ENCODE measurements at regions not wholly inside any gene's neighbourhood (a gene's known extent, or its start where the extent isn't known, plus 50 kb on each side); places are given as distances from the start of the nearest gene placed in this dataset.

DNA sequence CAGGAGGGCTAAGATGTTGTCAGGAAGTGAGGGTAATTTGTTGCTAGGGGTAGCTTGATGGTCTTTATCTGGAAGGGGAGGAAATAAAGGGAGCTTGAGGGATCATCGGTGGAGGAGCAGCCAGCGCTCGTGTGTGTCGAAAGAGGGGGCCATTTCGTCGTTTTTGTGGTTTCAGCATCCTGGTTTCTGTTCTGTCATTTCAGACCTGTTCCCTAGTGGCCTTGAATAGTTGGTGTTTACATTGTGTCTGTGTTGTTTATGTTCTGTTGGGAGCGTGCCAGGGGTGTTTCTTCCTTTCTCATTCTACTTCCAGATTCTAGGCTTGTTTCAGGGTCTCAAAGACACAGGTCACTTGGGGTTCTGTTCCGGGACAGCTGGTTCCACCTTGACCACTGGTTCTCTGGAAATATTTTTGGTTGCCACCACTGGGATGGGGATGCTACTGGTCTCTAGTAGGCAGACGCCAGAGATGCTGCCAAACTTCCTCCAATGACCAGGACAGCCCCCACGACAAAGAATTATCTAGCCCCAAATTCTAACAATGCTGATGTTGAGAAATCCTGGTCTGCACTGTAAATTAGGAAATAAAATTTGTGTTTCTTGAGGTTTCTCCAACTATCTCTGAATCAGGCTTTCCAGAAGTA lies 113.9 kb upstream of the NAA20 start:
- TF ChIP-seq, protein P1, sequence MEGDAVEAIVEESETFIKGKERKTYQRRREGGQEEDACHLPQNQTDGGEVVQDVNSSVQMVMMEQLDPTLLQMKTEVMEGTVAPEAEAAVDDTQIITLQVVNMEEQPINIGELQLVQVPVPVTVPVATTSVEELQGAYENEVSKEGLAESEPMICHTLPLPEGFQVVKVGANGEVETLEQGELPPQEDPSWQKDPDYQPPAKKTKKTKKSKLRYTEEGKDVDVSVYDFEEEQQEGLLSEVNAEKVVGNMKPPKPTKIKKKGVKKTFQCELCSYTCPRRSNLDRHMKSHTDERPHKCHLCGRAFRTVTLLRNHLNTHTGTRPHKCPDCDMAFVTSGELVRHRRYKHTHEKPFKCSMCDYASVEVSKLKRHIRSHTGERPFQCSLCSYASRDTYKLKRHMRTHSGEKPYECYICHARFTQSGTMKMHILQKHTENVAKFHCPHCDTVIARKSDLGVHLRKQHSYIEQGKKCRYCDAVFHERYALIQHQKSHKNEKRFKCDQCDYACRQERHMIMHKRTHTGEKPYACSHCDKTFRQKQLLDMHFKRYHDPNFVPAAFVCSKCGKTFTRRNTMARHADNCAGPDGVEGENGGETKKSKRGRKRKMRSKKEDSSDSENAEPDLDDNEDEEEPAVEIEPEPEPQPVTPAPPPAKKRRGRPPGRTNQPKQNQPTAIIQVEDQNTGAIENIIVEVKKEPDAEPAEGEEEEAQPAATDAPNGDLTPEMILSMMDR (IDR thresholded peaks at IDR 0.05): peak in 3 of 6 experiments; percentile 24 to 41 (median 29)
- TF ChIP-seq POLR2A (IDR thresholded peaks at IDR 0.05): no peak

Measured in adrenal gland (tissue), 5 donors.